ENCODE measurements at regions not wholly inside any gene's neighbourhood (a gene's known extent, or its start where the extent isn't known, plus 50 kb on each side); places are given as distances from the start of the nearest gene placed in this dataset.

DNA sequence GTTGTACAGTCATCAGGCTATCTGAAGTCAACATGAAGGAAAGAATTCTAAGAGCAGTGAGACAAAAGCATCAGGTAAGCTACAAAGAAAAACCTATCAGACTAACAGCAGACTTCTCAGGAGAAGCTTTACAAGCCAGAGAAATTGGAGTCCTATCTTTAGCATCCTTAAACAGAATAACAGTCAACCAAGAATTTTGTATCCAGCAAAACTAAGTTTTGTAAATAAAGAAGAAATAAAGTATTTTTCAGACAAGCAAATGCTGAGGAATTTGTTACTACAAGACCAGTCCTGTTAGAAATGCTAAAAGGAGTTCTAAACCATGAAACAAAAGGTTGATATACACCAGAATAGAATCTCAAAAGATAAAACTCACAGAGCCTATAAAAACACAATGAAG lies 501.2 kb downstream of the ZNF608 start:
- no peak for DNase-seq

- DNase-seq: no peak
Observed at GRCh38 chr5:124240732-124241131, 505.7 kb downstream of the ZNF608 start.

DNA sequence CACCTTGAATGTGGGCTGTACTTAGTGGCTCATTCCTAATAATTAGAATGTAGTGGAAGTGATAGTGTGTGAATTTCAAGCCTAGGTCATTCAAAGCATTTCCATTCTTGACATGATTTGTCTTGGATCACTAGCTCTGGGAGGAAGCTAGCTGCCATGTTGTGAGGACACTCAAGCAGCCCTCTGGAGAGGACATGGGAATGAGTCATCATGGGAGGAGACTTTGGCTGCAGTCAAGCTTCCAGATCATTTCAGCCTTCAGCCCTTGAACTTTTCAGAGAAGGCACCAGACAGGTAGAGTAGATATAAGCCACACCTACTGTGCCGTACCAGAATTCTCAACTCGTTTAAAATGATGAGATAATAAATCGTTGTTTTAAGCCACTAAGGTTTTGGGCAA lies 506.9 kb downstream of the ZNF608 start:
- no peak for DNase-seq

- no peak for DNase-seq
Observed at GRCh38 chr5:124238350-124238749, 508.1 kb downstream of the ZNF608 start.

GRCh38 chr5:124237206-124237695 lies 509.2 kb downstream of the ZNF608 start:
- DNase-seq: no peak

DNA sequence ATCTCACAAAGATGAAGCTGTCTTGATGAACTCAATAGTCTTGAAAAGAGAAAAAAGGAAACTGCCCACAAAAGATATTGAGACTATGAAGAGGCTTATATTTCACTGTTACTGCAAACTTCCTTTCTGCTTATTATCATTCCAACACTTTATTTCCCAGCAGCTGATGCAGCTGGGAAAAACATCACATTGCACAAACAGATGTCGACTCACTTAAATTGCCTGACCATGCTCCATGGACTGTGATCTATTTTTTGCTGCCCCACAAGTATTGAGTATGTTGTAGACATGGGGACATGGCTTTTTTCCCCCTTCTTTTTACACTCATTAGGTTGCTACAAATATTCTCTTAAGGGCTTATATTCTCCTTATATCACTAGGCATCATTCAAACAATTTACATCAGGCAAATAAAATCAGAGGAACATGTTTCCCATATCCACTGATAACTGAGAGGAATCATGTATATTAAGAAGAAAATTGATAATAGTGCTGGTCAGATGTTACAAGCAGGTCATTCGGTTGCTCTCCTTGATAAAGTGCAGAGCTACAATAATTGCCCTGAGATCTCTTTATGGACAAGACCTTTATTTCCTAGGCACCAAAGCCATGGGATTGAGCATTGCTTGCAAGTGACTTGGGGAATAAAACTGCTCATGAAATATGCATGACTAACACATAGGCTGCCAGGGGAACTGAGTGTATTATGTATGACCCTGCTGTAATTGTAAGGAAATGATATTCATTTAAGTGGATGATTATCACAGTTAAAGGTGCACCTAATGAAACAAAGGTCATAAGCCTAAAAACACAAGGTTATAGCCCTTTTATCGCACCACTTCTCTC lies 509.9 kb downstream of the ZNF608 start:
- peak in 2 of 56 donors; percentile 6 to 26 for DNase-seq

DNA sequence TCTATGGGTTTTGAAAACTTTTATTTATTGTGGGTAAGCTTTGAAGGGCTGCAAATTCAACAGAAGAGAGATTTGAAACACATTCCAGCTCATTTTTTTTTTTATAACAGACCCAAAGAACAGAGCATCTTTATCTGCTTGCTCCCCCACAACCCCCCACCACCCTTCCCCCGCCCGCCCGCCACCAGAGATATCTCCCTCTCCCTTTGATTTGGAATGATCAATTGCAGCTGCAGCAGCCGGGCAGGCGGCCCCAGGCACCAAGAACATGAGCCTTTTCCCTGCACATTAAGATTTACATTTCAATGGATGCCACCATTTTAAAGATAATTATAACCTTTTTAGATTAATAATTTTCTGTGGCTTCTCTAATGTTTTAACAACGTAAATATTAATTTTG lies 510.9 kb downstream of the ZNF608 start:
- DNase-seq: peak in 36 of 56 donors; percentile 14 to 84 (median 48)

GRCh38 chr5:124234770-124235562 lies 511.5 kb downstream of the ZNF608 start:
- no peak for DNase-seq

DNA sequence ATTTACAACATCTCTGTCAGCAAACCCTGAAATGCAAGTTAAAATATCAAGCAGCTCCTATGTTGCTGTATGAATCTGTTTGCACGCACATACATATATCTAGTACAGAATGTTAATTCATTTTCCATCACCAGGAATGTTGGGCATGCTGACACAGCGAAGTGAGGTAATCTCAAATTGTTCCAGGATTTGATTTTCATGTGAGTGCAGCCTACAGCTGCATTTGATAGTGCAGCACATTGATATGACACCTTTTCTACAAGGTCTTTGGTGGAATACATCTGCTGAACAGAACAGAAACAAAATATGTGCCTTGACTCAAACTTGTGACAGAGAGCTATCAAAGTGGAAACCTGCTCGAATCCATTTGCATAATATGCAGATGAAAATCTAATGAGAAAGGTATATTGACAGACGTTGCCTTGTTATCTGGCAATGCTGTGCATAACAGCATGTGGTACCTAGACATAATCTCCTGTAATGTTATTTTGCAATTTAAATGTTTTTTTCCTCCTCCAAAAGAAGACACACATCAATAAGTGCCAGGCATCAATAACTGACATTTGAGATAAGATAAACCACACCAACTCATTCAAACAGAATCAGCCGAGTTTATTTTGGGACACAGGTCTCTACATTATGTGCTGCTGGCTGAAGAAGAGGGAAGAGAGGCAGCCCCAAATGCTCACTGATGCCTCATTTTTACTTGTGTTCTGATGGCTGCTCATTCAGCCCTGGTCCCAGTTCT lies 512.2 kb downstream of the ZNF608 start:
- peak in 2 of 56 donors; percentile 6 to 21 for DNase-seq

DNA sequence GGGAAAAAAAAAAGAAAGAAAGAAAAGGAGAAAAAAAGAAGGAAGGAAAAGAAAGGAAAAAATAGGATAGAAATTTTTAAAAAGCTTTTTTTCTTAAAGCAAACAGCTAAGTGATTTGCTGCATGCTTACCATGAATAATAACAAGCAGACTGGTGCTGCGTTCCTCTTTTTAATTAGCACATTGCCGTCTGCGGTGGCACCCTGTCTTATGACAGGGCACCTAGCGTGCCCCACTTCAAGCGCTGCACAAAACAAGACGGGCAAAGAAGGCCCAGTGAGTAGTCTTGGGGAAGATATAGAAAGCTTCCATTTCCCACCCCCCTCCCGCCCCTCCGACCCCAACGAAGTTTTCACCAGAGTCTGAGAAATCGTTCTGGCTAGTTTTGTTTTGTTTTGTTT lies 513.9 kb downstream of the ZNF608 start:
- DNase-seq: peak in 7 of 56 donors; percentile 4 to 29 (median 14)

- no peak for DNase-seq
Observed at GRCh38 chr5:124231802-124232201, 514.6 kb downstream of the ZNF608 start.

DNA sequence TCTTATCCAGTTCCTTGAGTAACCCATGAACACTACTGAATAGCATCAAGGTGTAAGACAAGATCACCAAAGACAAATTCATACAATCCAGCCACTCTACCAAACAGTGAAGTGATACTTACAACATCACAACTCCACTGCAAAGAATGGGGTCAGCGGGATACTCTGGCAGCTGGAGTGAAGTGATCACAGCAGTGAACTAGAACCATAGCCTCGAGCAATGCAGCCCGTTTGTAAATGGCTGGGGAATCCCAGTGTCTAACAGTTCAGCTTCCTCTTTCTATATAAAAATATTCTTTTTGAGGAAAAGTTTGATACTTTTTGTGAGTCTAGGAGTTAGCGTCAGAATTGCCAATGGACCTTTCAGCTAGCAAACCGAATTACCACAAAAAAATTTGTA lies 515.2 kb downstream of the ZNF608 start:
- DNase-seq: no peak

GRCh38 chr5:124230456-124230855 lies 516.0 kb downstream of the ZNF608 start:
- DNase-seq: no peak

GRCh38 chr5:124229352-124229751 lies 517.1 kb downstream of the ZNF608 start:
- no peak for DNase-seq

DNA sequence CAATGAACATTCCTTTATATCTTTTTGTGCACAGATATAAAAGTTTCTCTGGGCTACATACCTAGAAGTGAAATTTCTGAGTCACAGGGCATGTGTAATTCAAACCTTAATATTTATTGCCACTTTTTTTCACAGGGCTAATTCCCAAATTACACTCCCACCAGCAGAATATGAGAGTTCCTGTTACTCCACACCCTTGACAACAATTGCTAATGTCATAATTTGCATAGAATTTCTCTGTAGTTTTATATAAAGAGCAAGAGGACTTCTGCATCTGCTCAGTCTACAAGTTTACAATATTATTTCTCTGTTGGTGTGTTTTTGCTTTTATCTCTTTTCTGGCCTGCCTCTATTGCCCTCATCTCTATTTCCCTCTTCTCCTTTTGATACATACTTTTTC lies 518.5 kb downstream of the ZNF608 start:
- no peak for DNase-seq

GRCh38 chr5:124220418-124220817 lies 526.0 kb downstream of the ZNF608 start:
- DNase-seq: no peak

DNA sequence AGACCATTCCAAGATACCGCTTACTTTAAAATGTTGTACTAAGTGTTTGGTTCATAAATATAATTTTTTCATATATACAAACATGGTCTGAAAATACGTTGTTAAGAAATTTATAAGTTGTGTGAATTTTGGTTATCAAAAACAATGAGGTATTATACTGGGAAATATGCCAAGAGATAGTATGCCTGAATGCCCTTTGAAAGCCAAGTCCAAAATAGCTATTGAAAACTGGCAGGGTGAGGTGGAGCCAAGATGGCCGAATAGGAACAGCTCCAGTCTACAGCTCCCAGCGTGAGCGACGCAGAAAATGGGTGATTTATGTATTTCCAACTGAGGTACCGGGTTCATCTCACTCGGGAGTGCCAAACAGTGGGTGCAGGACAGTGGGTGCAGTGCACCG lies 533.5 kb downstream of the ZNF608 start:
- no peak for DNase-seq

DNA sequence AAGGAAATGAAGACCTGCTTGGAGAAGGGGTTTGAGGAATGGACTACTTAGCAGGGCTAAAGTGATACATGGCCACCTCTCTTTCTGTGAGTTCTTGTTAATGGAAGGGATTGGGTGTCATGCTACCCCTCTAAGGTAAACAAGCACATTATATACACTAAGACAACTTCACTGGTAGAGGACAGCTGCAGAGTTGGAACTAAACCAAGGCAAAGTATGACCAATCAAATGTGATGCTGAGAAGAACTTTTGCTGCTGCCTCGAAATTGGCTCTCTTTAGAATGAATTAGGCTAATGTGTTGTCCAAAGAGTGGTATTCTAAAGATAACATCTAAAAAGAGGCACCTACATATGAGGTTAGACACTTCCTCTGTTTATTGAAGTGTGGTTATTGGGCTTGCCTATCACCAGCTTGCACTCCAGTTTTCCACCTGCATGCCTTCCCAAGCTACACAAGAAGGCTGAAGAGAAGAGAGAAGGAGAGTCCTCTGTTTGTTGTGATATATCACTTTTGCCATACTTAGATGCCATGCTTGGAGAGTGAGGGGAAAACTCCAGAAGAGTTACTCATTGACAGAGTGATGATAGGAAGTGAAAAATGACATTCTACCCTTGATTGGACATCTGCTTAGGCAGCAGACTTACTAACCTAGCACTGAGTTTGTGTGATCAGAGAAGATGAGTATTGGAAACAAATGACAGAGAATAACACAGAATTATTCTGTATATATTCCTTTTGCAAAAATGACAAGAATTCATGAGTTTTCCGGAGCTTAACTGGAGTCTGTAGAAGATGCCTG lies 536.1 kb downstream of the ZNF608 start:
- no peak for DNase-seq

GRCh38 chr5:124207118-124207517 lies 539.3 kb downstream of the ZNF608 start:
- DNase-seq: no peak

DNA sequence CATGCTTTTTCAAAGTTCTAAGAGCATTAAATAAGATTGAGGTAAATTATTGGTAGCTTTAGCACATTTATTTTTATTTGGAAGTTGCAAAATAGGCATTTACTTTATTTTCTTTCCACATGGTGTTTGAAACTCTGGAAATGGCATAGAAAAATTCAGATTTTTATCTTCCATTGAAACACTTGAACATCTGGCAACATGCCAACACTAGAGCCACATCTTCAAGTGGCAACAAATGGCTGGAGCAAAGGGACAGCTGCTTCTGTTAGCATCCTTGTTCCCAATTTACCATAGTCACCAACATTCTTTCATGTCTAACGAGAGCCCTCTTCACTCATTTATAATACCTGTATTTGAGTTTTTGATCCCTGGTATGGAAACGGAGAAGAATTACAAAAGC lies 539.9 kb downstream of the ZNF608 start:
- no peak for DNase-seq

DNA sequence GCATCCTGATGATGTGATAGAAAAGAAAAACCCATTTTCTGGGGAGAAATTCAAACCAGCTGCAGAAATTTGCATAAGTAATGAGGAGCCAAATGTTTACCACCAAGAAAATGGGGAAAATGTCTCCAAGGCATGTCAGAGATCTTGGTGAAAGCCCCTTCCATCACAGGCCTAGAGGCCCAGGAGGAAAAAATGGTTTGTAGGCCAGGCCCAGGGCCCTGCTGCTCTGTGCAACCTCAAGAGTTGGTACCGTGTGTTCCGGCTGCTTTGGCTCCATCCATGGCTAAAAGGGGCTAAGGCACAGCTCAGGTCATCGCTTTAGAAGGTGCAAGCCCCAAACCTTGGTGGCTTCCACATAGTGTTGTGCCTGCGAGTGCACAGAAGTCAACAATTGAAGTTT lies 543.1 kb downstream of the ZNF608 start:
- no peak for DNase-seq
